ENCODE measurements at regions not wholly inside any gene's neighbourhood (a gene's known extent, or its start where the extent isn't known, plus 50 kb on each side); places are given as distances from the start of the nearest gene placed in this dataset.

GRCh38 chr2:82158150-82158549, 1853.6 kb upstream of the LRRTM1 start:
- no peak for DNase-seq (ENCODE audit: low spot score)
- H3K4me3 ChIP-seq: no peak overlapping the region
- TF ChIP-seq, protein P1, sequence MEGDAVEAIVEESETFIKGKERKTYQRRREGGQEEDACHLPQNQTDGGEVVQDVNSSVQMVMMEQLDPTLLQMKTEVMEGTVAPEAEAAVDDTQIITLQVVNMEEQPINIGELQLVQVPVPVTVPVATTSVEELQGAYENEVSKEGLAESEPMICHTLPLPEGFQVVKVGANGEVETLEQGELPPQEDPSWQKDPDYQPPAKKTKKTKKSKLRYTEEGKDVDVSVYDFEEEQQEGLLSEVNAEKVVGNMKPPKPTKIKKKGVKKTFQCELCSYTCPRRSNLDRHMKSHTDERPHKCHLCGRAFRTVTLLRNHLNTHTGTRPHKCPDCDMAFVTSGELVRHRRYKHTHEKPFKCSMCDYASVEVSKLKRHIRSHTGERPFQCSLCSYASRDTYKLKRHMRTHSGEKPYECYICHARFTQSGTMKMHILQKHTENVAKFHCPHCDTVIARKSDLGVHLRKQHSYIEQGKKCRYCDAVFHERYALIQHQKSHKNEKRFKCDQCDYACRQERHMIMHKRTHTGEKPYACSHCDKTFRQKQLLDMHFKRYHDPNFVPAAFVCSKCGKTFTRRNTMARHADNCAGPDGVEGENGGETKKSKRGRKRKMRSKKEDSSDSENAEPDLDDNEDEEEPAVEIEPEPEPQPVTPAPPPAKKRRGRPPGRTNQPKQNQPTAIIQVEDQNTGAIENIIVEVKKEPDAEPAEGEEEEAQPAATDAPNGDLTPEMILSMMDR (IDR thresholded peaks at IDR 0.05): no peak
- H3K27ac ChIP-seq: no peak overlapping the region

- TF ChIP-seq, protein P1 (IDR thresholded peaks at IDR 0.05): no peak
- Histone ChIP-seq H3K27ac (no peak overlapping the region), H3K4me3 (no peak overlapping the region)
- no peak for DNase-seq (ENCODE audit: low spot score)
Observed at GRCh38 chr2:82155469-82155868, 1850.9 kb upstream of the LRRTM1 start.

DNA sequence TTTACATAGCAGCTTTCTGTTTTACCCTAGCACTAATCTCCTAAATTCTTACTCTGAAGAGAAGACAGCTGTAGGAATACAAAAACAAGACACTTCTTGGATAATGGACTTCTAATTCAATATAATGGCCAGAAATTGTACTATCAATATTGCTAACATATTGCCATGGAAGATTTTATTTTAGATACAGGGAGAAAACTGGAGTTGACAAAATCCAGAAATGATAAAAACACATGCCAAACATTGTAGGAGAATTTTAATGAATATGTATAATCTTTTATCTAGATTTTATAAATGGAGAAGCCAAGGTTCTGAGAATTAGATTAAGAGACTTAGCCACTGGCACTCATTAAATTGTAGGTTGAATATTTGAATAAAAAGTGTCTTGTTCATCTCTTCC, 1838.8 kb upstream of the LRRTM1 start:
- no peak for DNase-seq (ENCODE audit: low spot score)
- no peak overlapping the region for H3K4me3 ChIP-seq
- no peak overlapping the region for H3K27ac ChIP-seq
- TF ChIP-seq, protein P1 (IDR thresholded peaks at IDR 0.05): no peak

GRCh38 chr2:82139979-82140611, 1835.5 kb upstream of the LRRTM1 start:
- H3K27ac ChIP-seq: no peak overlapping the region
- DNase-seq (ENCODE audit: low spot score): no peak
- TF ChIP-seq, protein P1 (IDR thresholded peaks at IDR 0.05): no peak
- no peak overlapping the region for H3K4me3 ChIP-seq

GRCh38 chr2:82137441-82137840, 1832.9 kb upstream of the LRRTM1 start:
- no peak overlapping the region for H3K4me3 ChIP-seq
- no peak for DNase-seq (ENCODE audit: low spot score)
- no peak overlapping the region for H3K27ac ChIP-seq
- TF ChIP-seq, protein P1 (IDR thresholded peaks at IDR 0.05): no peak

- DNase-seq (ENCODE audit: low spot score): no peak
- TF ChIP-seq, protein P1 (IDR thresholded peaks at IDR 0.05): no peak
- Histone ChIP-seq H3K27ac (no peak overlapping the region), H3K4me3 (no peak overlapping the region)
Observed at GRCh38 chr2:82128051-82128450, 1823.5 kb upstream of the LRRTM1 start.

DNA sequence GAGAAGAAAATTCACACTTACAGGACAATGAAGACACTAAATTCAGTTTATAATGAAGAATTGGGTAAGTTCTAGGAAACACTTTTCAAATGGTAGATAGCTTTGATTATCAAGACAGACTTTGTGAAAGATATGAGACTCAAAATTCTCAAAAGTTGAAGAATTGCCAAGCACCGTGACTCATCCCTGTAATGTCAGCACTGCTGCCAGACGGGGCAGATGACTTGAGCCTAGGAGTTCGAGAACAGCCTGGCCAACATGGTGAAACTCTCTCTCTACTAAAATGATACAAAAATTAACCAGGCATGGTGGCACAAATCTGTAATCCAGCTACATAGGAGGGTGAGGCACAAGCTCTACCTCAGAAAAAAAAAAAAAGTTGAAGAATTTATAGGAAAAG, 1820.1 kb upstream of the LRRTM1 start:
- TF ChIP-seq, protein P1 (IDR thresholded peaks at IDR 0.05): no peak
- H3K27ac ChIP-seq: no peak overlapping the region
- no peak overlapping the region for H3K4me3 ChIP-seq
- no peak for DNase-seq (ENCODE audit: low spot score)

Data from coronary artery (tissue), 2 donors.